ENCODE measurements at regions not wholly inside any gene's neighbourhood (a gene's known extent, or its start where the extent isn't known, plus 50 kb on each side); places are given as distances from the start of the nearest gene placed in this dataset.

DNA sequence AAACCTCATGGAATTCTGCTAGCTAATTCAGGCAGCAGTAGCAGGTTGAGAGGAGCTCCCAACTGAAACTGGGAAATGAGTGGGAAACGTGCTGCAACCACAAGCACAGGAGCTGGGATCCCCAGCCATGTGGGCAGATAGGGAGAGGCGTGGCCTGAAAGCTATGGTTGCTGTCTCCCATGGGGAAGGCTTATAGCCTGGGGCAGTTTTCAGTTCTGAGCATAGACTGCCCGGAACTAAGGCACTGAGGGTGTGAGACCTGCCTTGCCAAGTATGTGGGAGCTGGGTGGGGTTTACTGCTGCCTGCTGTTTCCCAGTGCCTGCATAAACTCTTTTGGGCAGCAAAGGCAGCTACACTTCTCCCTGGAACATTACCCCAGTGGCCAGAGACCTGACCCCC, 229.5 kb downstream of the TUSC7 start:
- no peak for TF ChIP-seq EZH2phosphoT487 (IDR thresholded peaks at IDR 0.05; ENCODE audit: low read depth)
- TF ChIP-seq, protein P1, sequence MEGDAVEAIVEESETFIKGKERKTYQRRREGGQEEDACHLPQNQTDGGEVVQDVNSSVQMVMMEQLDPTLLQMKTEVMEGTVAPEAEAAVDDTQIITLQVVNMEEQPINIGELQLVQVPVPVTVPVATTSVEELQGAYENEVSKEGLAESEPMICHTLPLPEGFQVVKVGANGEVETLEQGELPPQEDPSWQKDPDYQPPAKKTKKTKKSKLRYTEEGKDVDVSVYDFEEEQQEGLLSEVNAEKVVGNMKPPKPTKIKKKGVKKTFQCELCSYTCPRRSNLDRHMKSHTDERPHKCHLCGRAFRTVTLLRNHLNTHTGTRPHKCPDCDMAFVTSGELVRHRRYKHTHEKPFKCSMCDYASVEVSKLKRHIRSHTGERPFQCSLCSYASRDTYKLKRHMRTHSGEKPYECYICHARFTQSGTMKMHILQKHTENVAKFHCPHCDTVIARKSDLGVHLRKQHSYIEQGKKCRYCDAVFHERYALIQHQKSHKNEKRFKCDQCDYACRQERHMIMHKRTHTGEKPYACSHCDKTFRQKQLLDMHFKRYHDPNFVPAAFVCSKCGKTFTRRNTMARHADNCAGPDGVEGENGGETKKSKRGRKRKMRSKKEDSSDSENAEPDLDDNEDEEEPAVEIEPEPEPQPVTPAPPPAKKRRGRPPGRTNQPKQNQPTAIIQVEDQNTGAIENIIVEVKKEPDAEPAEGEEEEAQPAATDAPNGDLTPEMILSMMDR (IDR thresholded peaks at IDR 0.05; ENCODE audit: low read depth, low read length): no peak

Measured in OCI-LY3 (cell line).